GM21515 (cell line): ENCODE measurements at regions not wholly inside any gene's neighbourhood (a gene's known extent, or its start where the extent isn't known, plus 50 kb on each side); places are given as distances from the start of the nearest gene placed in this dataset.

Experiments used
- ATAC-seq: cut with Tn5 transposase; IDR thresholded peaks from one replicate; pipeline ENCODE4 v1.9.1; 2021; ENCODE audit not compliant: unreplicated experiment

DNA sequence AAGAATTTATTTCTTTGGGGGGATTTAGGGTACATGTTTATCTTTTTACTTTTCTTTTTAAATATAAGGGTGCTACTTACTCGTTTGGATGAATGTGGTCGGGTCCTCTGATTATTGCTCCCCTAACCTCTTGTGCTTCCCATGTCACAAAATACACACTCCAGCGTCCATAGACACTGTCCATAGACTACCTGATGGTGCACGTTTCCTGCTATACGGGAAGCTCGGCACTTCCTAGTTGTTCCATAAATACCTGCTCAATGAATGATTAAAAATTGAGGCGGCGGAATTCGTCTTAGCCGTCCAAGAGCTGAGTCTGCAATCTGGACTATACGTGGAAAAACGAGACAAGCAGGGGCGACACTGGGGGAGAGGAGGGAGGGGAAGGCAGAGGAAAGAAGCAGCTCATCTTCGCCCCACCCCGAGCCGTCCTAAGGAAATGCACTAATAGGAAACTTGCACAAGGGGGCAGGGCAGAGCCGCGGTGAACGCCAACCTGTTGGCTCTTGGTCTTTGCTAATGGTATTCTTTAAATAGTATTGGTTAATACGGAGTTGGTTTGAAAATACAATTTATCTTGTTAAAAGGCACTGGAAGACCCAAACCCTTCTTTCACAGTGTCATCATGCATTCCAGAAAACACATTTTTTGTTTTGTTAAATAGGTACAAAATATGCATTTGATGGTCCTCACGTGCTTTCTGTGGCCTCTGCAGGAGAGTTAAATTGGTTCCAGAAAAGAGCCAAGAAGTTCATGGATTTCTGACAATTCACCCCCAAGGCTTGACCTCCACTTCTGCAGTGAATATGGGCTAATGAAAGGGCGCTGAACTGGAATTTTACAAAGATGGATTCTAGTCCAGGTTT lies 73.0 kb upstream of the KCTD1 start:
- no peak for ATAC-seq

DNA sequence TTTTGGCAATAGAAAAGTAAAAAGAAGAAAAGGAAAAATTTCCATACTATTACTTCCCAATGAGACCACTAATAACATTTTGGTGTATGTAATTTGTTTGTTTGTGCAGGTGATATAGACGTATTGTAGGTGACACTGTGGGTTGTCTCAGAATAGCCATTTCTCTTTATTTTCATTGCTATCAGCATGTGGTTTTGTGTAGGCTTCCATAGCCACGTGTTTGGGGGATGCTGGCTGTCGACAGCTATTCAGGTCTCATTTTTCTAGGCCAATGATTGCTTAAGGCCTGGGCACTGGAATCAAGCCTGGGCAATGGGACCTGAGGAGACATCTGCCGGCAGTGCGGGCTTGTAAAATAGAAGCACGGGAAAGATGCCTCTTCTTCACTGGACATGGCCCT lies 71.0 kb upstream of the KCTD1 start:
- no peak for ATAC-seq

DNA sequence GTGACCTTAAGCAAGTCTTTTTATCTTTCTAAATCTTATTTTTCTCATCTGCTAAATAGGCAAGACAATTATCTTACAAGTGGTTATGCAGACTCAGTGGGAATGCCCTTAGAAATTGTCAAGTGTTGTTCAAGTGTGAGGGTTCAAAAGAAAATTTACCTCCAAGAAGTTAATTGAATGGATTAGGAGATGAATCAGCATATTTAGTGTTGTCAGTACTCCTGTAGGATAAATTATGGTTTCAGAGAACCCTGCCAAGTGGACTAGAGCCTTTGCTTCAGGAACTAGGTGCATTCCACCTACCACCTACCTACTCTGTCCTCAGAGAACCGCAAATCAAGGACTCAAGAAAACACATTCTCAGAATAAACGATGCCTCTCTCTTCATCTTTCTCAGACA lies 69.8 kb upstream of the KCTD1 start:
- no peak for ATAC-seq

DNA sequence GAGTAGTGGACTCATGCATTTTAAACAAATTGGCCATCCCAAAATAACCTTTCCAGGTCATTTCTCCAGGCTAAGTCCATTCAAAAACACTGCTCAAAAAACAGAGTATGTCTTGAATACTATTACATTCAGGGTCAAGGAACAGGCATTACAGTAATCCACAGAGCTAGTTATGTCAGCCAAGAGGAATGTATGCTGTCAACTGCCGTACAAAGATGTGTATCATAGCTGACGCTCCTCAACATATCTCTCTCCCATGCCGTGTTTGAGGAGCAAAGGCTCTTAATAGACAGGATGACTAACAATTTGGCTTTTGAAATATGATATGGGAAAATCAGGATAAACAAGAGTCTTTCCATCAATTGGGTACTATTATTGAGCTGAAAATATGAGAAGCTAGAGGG lies 68.8 kb upstream of the KCTD1 start:
- ATAC-seq = no peak

DNA sequence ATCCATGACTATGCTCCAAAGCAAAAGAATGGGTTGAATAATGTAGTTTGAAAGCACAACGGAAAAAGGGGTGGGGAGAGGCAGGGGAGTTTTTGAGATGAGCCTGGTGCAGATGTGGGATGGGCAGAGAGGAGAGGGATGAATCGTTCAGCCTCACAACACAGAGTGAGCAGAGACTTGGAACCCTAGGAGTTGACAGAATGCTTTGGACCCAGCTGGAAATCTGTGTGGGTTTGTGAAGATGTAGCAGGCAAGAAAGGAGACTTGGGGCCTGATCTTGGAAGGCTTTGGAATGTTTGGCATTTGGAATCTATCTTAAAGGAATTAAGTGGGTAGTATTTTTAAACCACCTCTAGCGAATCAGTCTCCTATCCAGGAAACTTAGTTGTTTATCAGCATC lies 66.0 kb upstream of the KCTD1 start:
- no peak for ATAC-seq
